Fibroblast of lung (primary cell): ENCODE measurements at regions not wholly inside any gene's neighbourhood (a gene's known extent, or its start where the extent isn't known, plus 50 kb on each side); places are given as distances from the start of the nearest gene placed in this dataset.

Experiments
- DNase-seq, 2 donors: peaks; one replicate each; pipeline versions ENCODE4 v3.0.0 to v3.0.0-alpha.2; 2010; ENCODE audit warnings: low read depth in 2 of 2
- H2AFZ ChIP-seq: 2 replicates; pipeline ENCODE4 v1.5.1; 2012; ENCODE audit warnings: low read length, control low read depth, inconsistent platforms
- H3K27ac ChIP-seq: 2 replicates; pipeline ENCODE4 v1.5.1; 2011; ENCODE audit warnings: low read length, control low read depth; ENCODE audit not compliant: insufficient read depth
- H3K27me3 ChIP-seq: 2 replicates; pipeline ENCODE4 v1.5.1; 2011; ENCODE audit warnings: mild to moderate bottlenecking, low read length; ENCODE audit not compliant: control insufficient read depth, insufficient read depth
- H3K36me3 ChIP-seq: 2 replicates; pipeline ENCODE4 v1.5.1; 2011; ENCODE audit warnings: low read length; ENCODE audit not compliant: control insufficient read depth, insufficient read depth
- H3K4me1 ChIP-seq: 2 replicates; pipeline ENCODE4 v1.5.1; 2011; ENCODE audit warnings: low read length; ENCODE audit not compliant: control insufficient read depth, insufficient read depth; ENCODE audit errors: extremely low read depth
- H3K4me2 ChIP-seq: 2 replicates; pipeline ENCODE4 v1.5.1; 2011; ENCODE audit warnings: low read length, control low read depth; ENCODE audit not compliant: insufficient read depth; ENCODE audit errors: extremely low read depth
- H3K4me3 ChIP-seq, 4 experiments: fragments of 200-600 bp in 1 of 4; sonication (generic) in 1 of 4; replicated peaks in 1 of 4; 2 replicates each; pipeline ENCODE4 v1.5.1; 2011 to 2016; ENCODE audit warnings: low read length in 4 of 4, low read depth in 3 of 4, mild to moderate bottlenecking in 3 of 4, control low read depth in 2 of 4, inconsistent platforms in 1 of 4, mixed read lengths in 1 of 4; ENCODE audit not compliant: insufficient read depth in 1 of 4; ENCODE audit errors: control extremely low read depth in 1 of 4
- H3K79me2 ChIP-seq: 2 replicates; pipeline ENCODE4 v1.5.1; 2012; ENCODE audit warnings: mild to moderate bottlenecking, low read length, inconsistent platforms; ENCODE audit not compliant: control insufficient read depth, insufficient read depth
- H3K9ac ChIP-seq: 2 replicates; pipeline ENCODE4 v1.5.1; 2011; ENCODE audit warnings: mild to moderate bottlenecking, low read length, control low read depth; ENCODE audit not compliant: insufficient read depth
- H3K9me3 ChIP-seq: 2 replicates; pipeline ENCODE4 v1.5.1; 2012; ENCODE audit warnings: low read depth, low read length; ENCODE audit not compliant: control insufficient read depth, insufficient read depth
- H4K20me1 ChIP-seq: 2 replicates; pipeline ENCODE4 v1.5.1; 2011; ENCODE audit warnings: low read length; ENCODE audit not compliant: control insufficient read depth, insufficient read depth; ENCODE audit errors: extremely low read depth
- CTCF ChIP-seq, 2 donors: IDR thresholded peaks in 1 of 2; conservative IDR thresholded peaks in 1 of 2; 1 replicate in 1 of 2; 2 replicates in 1 of 2; pipeline ENCODE4 v1.5.1; 2011 to 2012; ENCODE audit warnings: low read length in 2 of 2, control low read depth in 1 of 2, inconsistent platforms in 1 of 2, low read depth in 1 of 2, mild to moderate bottlenecking in 1 of 2
- EZH2 ChIP-seq: IDR thresholded peaks from 2 replicates; pipeline ENCODE4 v1.5.1; 2012; ENCODE audit warnings: low read length, control low read depth, mild to moderate bottlenecking; ENCODE audit errors: missing control alignments

GRCh38 chr18:6465281-6465680, 50.6 kb upstream of the L3MBTL4 start:
- Histone ChIP-seq H2AFZ (no peak overlapping the region), H3K27me3 (no peaks in the 10 kb centered on the region), H3K79me2 (no peaks in the 10 kb centered on the region), H3K36me3 (no peaks in the 10 kb centered on the region), H3K4me3 (no peak overlapping the region), H3K9ac (no peak overlapping the region), H3K4me1 (no peaks in the 10 kb centered on the region), H4K20me1 (no peaks in the 10 kb centered on the region), H3K4me2 (no peak overlapping the region), H3K27ac (no peak overlapping the region), H3K9me3 (no peaks in the 10 kb centered on the region)
- no peak for DNase-seq
- TF ChIP-seq CTCF (conservative IDR thresholded peaks at IDR 0.05 in 1 of 2, IDR thresholded peaks at IDR 0.05 in 1 of 2; ENCODE audit: low read depth in 1 of 2, low read length in 2 of 2) = no peak
- no peak for TF ChIP-seq EZH2

- no peaks in the 10 kb centered on the region for H3K79me2 ChIP-seq
- no peak overlapping the region for H2AFZ ChIP-seq
- no peaks in the 10 kb centered on the region for H3K36me3 ChIP-seq
- H3K4me2 ChIP-seq = no peak overlapping the region
- H3K4me1 ChIP-seq = no peaks in the 10 kb centered on the region
- H3K27me3 ChIP-seq = no peaks in the 10 kb centered on the region
- H4K20me1 ChIP-seq = no peaks in the 10 kb centered on the region
- H3K9ac ChIP-seq = no peak overlapping the region
- no peak for DNase-seq
- H3K27ac ChIP-seq = no peak overlapping the region
- TF ChIP-seq CTCF (conservative IDR thresholded peaks at IDR 0.05 in 1 of 2, IDR thresholded peaks at IDR 0.05 in 1 of 2; ENCODE audit: low read depth in 1 of 2, low read length in 2 of 2) (no peak), EZH2 (no peak)
- H3K4me3 ChIP-seq = no peak overlapping the region
- no peaks in the 10 kb centered on the region for H3K9me3 ChIP-seq
Measured at GRCh38 chr18:6476190-6476589, 61.5 kb upstream of the L3MBTL4 start.

GRCh38 chr18:6476880-6477279, 62.2 kb upstream of the L3MBTL4 start:
- H3K9ac ChIP-seq = no peak overlapping the region
- H2AFZ ChIP-seq = no peak overlapping the region
- H4K20me1 ChIP-seq = no peaks in the 10 kb centered on the region
- no peak overlapping the region for H3K27ac ChIP-seq
- DNase-seq = no peak
- H3K4me1 ChIP-seq = no peaks in the 10 kb centered on the region
- no peaks in the 10 kb centered on the region for H3K79me2 ChIP-seq
- no peaks in the 10 kb centered on the region for H3K36me3 ChIP-seq
- no peak overlapping the region for H3K4me2 ChIP-seq
- no peak overlapping the region for H3K4me3 ChIP-seq
- TF ChIP-seq CTCF (conservative IDR thresholded peaks at IDR 0.05 in 1 of 2, IDR thresholded peaks at IDR 0.05 in 1 of 2; ENCODE audit: low read depth in 1 of 2, low read length in 2 of 2) = no peak
- TF ChIP-seq EZH2 = no peak
- no peaks in the 10 kb centered on the region for H3K27me3 ChIP-seq
- H3K9me3 ChIP-seq = no peaks in the 10 kb centered on the region
